ENCODE measurements at regions not wholly inside any gene's neighbourhood (a gene's known extent, or its start where the extent isn't known, plus 50 kb on each side); places are given as distances from the start of the nearest gene placed in this dataset.

DNA sequence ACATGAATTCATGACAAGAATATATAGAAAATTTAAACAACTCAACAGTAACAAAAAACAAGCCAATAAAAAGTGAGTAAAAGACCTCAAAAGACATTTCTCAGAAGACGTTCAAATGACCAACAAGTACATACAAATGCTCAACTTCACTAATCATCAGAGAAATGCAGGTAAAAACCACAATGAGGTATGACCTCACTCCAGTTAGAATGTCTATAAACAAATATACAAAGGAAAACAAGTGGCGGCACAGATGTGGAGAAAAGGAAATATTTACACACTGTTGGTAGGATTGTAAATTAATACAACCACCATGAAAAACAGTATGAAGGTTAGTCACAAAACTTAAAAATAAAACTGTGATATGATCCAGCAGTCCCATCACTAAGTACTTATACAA is 1033.1 kb downstream of the RAPGEF2 start:
- no peaks in the 10 kb centered on the region for H3K4me1 ChIP-seq (ENCODE audit: low read length)
- H3K9me2 ChIP-seq (replicated peaks; ENCODE audit: insufficient read depth, low read length), result no peaks in the 10 kb centered on the region
- TF ChIP-seq EZH2 (optimal IDR thresholded peaks at IDR 0.05; ENCODE audit: low read depth, low read length) (no peak), CTCF (IDR thresholded peaks at IDR 0.05; ENCODE audit: low read length) (no peak)
- no peaks in the 10 kb centered on the region for H3K79me2 ChIP-seq (ENCODE audit: low read length)
- no peaks in the 10 kb centered on the region for H3F3A ChIP-seq (ENCODE audit: insufficient read depth, low read length)
- H3K9me3 ChIP-seq (replicated peaks; ENCODE audit: insufficient read depth, low read length), result no peaks in the 10 kb centered on the region
- no peak overlapping the region for H3K27ac ChIP-seq (ENCODE audit: low read length)
- H3K4me2 ChIP-seq (ENCODE audit: low read depth, low read length), result no peak overlapping the region
- no peak for DNase-seq
- no peaks in the 10 kb centered on the region for H4K20me1 ChIP-seq (ENCODE audit: insufficient read depth, low read length)
- H3K36me3 ChIP-seq (replicated peaks; ENCODE audit: insufficient read depth, low read length), result no peaks in the 10 kb centered on the region
- H2AFZ ChIP-seq (ENCODE audit: low read length), result no peak overlapping the region
- no peak overlapping the region for H3K9ac ChIP-seq (ENCODE audit: low read length)
- no peak overlapping the region for H3K4me3 ChIP-seq (ENCODE audit: low read length)
- H3K27me3 ChIP-seq (replicated peaks; ENCODE audit: insufficient read depth, low read length), result no peaks in the 10 kb centered on the region

DNA sequence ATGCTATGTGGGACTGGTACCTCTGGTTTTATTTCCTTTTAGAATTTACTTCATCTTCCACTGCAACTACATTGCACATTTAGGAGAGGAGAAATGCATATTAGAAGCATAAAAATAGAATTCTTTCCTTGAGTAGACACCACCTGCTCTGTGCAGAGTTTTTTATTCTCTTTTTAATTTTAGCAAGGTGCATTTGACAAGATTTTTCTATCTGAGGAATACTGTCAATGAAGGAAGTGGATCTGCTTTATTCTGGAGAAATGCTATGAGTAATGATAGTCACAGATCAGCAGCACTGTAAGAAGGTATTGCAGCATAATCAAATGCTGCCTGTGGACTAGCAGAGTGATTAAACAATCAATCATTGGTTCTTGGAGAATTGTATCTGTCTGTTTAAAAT is 1038.3 kb downstream of the RAPGEF2 start:
- no peak overlapping the region for H3K27ac ChIP-seq (ENCODE audit: low read length)
- TF ChIP-seq EZH2 (optimal IDR thresholded peaks at IDR 0.05; ENCODE audit: low read depth, low read length) (no peak), EZH2phosphoT487 (IDR thresholded peaks at IDR 0.05; ENCODE audit: low read length) (no peak), CTCF (IDR thresholded peaks at IDR 0.05; ENCODE audit: low read length) (no peak)

DNA sequence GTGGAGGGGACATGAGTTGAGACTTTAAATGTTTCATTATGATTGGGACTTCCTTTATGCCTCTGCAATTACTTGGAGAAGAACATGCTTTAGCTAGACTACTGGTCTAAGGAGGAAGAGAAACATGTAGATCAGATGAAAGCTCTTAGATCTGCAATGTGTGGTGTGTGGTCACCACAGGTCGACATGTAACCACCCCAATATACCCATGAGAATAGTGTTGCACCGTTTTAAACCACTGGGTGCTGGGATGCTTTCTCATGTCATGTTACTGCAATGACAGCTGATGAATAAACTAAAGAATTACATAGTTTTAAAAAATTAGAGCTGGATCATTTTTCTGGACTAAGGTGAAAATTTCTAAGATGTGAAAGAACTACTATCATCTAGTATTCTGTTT is 1039.7 kb downstream of the RAPGEF2 start:
- Histone ChIP-seq H4K20me1 (ENCODE audit: insufficient read depth, low read length) (no peaks in the 10 kb centered on the region), H2AFZ (ENCODE audit: low read length) (no peak overlapping the region), H3K27me3 (replicated peaks; ENCODE audit: insufficient read depth, low read length) (no peaks in the 10 kb centered on the region), H3K79me2 (ENCODE audit: low read length) (no peaks in the 10 kb centered on the region), H3K27ac (ENCODE audit: low read length) (no peak overlapping the region), H3K4me1 (ENCODE audit: low read length) (no peaks in the 10 kb centered on the region), H3K9me3 (replicated peaks; ENCODE audit: insufficient read depth, low read length) (no peaks in the 10 kb centered on the region), H3F3A (ENCODE audit: insufficient read depth, low read length) (no peaks in the 10 kb centered on the region), H3K9me2 (replicated peaks; ENCODE audit: insufficient read depth, low read length) (no peaks in the 10 kb centered on the region), H3K36me3 (replicated peaks; ENCODE audit: insufficient read depth, low read length) (no peaks in the 10 kb centered on the region), H3K9ac (ENCODE audit: low read length) (no peak overlapping the region), H3K4me2 (ENCODE audit: low read depth, low read length) (no peak overlapping the region), H3K4me3 (ENCODE audit: low read length) (no peak overlapping the region)
- no peak for DNase-seq
- TF ChIP-seq EZH2phosphoT487 (IDR thresholded peaks at IDR 0.05; ENCODE audit: low read length) (no peak), EZH2 (optimal IDR thresholded peaks at IDR 0.05; ENCODE audit: low read depth, low read length) (no peak), CTCF (IDR thresholded peaks at IDR 0.05; ENCODE audit: low read length) (no peak)

More for the DNA sequence above, 1038.3 kb downstream of the RAPGEF2 start:
- no peaks in the 10 kb centered on the region for H3K4me1 ChIP-seq (ENCODE audit: low read length)
- no peak overlapping the region for H3K4me2 ChIP-seq (ENCODE audit: low read depth, low read length)
- no peak overlapping the region for H2AFZ ChIP-seq (ENCODE audit: low read length)
- H3K9me2 ChIP-seq (replicated peaks; ENCODE audit: insufficient read depth, low read length), result no peaks in the 10 kb centered on the region
- no peaks in the 10 kb centered on the region for H3K9me3 ChIP-seq (replicated peaks; ENCODE audit: insufficient read depth, low read length)
- H3K79me2 ChIP-seq (ENCODE audit: low read length), result no peaks in the 10 kb centered on the region
- H3K36me3 ChIP-seq (replicated peaks; ENCODE audit: insufficient read depth, low read length), result no peaks in the 10 kb centered on the region
- H3K9ac ChIP-seq (ENCODE audit: low read length), result no peak overlapping the region
- H3F3A ChIP-seq (ENCODE audit: insufficient read depth, low read length), result no peaks in the 10 kb centered on the region
- no peaks in the 10 kb centered on the region for H3K27me3 ChIP-seq (replicated peaks; ENCODE audit: insufficient read depth, low read length)
- no peak overlapping the region for H3K4me3 ChIP-seq (ENCODE audit: low read length)
- no peak for DNase-seq
- no peaks in the 10 kb centered on the region for H4K20me1 ChIP-seq (ENCODE audit: insufficient read depth, low read length)

All from MM.1S (cell line).